ENCODE measurements at regions not wholly inside any gene's neighbourhood (a gene's known extent, or its start where the extent isn't known, plus 50 kb on each side); places are given as distances from the start of the nearest gene placed in this dataset.

DNA sequence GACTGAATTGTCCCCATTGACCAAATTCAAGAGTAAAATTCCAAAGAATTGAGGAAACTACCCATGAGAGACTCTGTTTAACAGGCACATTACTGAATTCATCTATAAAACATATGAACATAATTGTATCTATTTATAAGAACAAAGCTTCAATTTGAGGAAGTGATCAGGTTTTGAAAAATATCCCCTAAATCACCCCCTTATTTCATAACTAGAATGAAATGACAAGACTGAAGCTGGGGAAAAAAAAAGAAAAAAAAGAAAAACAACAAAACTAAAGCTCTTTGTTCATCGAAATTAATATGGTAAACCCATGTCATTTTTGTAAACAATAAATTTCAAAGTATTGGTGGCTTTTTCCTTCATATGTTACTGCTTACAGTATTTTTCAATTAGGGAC, 184.9 kb upstream of the SEMA3A start:
- TF ChIP-seq POLR2A (IDR thresholded peaks at IDR 0.05; ENCODE audit: low read length) (no peak), GATA1 (IDR thresholded peaks at IDR 0.05; ENCODE audit: low read depth, low read length) (no peak)
